Effector memory CD4-positive, alpha-beta T cell (primary cell): ENCODE measurements at regions not wholly inside any gene's neighbourhood (a gene's known extent, or its start where the extent isn't known, plus 50 kb on each side); places are given as distances from the start of the nearest gene placed in this dataset.
"Not testable (repeated sequence)": the region's sequence is repeated elsewhere in the genome, so short reads cannot be mapped to it uniquely, and the experiment has no call there.

ENCODE experiments used
- DNase-seq, 3 donors: peaks; one replicate each; pipeline ENCODE4 v3.0.0-alpha.2; 2020
- H3K27ac ChIP-seq: 2 replicates; pipeline ENCODE4 v1.7.0; 2013; ENCODE audit warnings: mild to moderate bottlenecking, low read length, moderate library complexity; ENCODE audit not compliant: insufficient read depth, poor library complexity, severe bottlenecking
- H3K27me3 ChIP-seq: replicated peaks from 2 replicates; pipeline ENCODE4 v1.7.0; 2013; ENCODE audit warnings: mild to moderate bottlenecking, low read length; ENCODE audit not compliant: insufficient read depth, control insufficient read depth, poor library complexity, severe bottlenecking
- H3K36me3 ChIP-seq: 2 replicates; pipeline ENCODE4 v1.7.0; 2013; ENCODE audit warnings: mild to moderate bottlenecking, low read length, moderate library complexity; ENCODE audit not compliant: control insufficient read depth, insufficient read depth
- H3K4me1 ChIP-seq: 2 replicates; pipeline ENCODE4 v1.7.0; 2013; ENCODE audit warnings: low read length, mild to moderate bottlenecking; ENCODE audit not compliant: control insufficient read depth, insufficient read depth, poor library complexity, severe bottlenecking
- H3K4me3 ChIP-seq: 2 replicates; pipeline ENCODE4 v1.7.0; 2013; ENCODE audit warnings: low read length, low read depth, mild to moderate bottlenecking; ENCODE audit not compliant: insufficient read depth, poor library complexity, severe bottlenecking
- H3K9me3 ChIP-seq: 2 replicates; pipeline ENCODE4 v1.7.0; 2013; ENCODE audit warnings: mild to moderate bottlenecking, low read length, moderate library complexity; ENCODE audit not compliant: control insufficient read depth

DNA sequence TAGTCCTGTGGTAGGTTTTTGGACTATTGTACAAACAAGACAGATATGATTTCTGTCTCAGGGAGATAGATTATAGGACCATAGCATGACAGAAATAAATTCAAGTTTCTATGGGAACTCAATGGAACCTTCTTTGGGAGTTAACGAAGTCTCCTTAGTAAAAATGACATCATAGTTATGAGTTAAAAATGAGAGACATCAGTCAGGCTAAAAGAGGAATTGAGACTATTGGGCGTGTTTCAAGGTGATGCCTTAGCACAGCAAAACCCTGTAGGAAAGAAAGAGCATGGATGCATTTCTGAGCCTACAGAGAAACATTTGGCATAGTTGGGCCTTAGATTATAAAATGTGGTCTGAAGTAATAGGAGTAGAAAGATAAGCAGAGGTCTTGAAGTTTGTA lies 1909.1 kb upstream of the PCDH7 start:
- H3K27me3 ChIP-seq, result no peaks in the 10 kb centered on the region
- H3K9me3 ChIP-seq, result no peaks in the 10 kb centered on the region
- no peak overlapping the region for H3K27ac ChIP-seq
- DNase-seq, result no peak
- no peaks in the 10 kb centered on the region for H3K4me1 ChIP-seq
- H3K4me3 ChIP-seq, result no peak overlapping the region
- H3K36me3 ChIP-seq, result no peaks in the 10 kb centered on the region

DNA sequence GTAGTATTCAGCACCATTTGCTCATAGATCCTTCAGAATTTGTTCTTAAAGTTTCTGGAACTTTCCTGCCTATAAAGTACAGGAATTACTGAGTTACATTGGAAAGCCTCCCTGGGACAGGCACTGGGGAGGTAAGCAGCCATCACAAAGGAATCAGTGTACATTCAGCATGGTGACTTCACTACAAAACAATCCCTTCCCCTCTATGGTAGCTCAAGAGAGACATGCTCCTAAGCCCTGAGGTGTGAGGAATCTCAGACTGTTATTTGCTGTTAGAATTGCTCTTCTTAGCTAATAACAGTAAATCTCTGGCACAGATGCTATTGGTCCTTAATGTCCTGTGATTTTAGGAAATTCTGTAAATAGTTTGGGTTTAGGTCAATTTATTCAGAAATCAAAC lies 1898.0 kb upstream of the PCDH7 start:
- no peak for DNase-seq
- H3K4me3 ChIP-seq, result no peak overlapping the region
- no peak overlapping the region for H3K27ac ChIP-seq
- H3K9me3 ChIP-seq, result no peaks in the 10 kb centered on the region
- no peaks in the 10 kb centered on the region for H3K27me3 ChIP-seq
- H3K4me1 ChIP-seq, result no peaks in the 10 kb centered on the region
- H3K36me3 ChIP-seq, result no peaks in the 10 kb centered on the region

DNA sequence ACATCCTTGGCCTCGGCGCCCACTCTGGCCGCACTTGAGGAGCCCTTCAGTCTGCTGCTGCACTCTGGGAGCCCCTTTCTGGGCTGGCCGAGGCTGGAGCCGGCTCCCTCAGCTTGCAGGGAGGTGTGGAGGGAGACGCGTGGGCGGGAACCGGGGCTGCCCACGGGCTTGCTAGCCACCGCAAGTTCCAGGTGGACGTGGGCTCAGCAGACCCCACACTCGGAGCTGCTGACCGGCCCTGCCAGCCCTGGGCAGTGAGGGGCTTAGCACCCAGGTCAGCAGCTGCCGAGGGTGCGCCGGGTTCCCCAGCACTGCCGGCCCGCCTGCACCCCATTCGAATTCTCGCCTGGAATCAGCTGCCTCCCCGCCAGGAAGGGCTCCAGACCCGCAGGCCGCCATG lies 1892.3 kb upstream of the PCDH7 start:
- Histone ChIP-seq H3K4me1 (no peaks in the 10 kb centered on the region), H3K4me3 (no peak overlapping the region), H3K36me3 (no peaks in the 10 kb centered on the region), H3K27me3 (no peaks in the 10 kb centered on the region), H3K27ac (no peak overlapping the region), H3K9me3 (no peaks in the 10 kb centered on the region)
- DNase-seq, result no peak

DNA sequence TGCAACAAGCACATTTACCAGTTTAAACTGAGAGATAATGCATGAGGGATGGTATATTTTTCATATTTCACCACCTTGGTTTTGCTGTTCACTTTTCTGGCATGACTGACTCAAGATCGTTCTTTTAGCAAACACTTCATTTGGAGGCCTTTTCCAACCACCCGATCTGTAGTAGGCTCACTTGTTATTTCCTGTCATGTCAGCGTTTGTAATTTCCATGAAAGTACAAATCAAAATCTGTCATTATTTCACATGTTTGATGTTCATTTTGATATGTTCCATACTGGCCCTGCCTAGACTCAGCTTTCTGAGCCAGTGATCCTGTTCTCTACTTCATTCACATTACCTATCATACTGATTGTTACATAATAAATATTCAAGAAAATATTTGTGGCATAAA lies 1888.3 kb upstream of the PCDH7 start:
- H3K4me1 ChIP-seq, result no peaks in the 10 kb centered on the region
- no peak overlapping the region for H3K27ac ChIP-seq
- H3K9me3 ChIP-seq, result no peaks in the 10 kb centered on the region
- no peak for DNase-seq
- no peaks in the 10 kb centered on the region for H3K36me3 ChIP-seq
- H3K4me3 ChIP-seq, result no peak overlapping the region
- no peaks in the 10 kb centered on the region for H3K27me3 ChIP-seq

DNA sequence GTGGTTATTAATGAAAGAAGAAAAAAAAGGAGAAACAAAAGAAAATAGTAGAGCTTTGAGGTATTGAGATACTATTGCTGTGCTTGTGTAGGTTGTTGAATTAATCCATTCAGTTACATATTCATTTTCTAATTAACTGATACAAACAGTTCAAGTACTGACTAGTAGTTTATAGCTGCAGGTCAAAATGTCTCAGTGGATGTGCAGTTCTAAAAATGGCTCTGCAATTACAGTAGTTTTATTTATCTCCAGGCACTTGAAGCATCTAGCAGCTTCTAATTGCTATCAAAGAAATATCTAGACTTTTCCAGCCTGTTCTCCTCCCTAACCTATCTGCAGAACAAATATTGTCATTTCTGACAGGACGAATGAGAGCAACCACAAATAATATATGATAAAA lies 1887.7 kb upstream of the PCDH7 start:
- H3K4me3 ChIP-seq, result no peak overlapping the region
- H3K9me3 ChIP-seq, result no peaks in the 10 kb centered on the region
- no peak for DNase-seq
- no peaks in the 10 kb centered on the region for H3K36me3 ChIP-seq
- H3K27me3 ChIP-seq, result no peaks in the 10 kb centered on the region
- H3K4me1 ChIP-seq, result no peaks in the 10 kb centered on the region
- H3K27ac ChIP-seq, result no peak overlapping the region

DNA sequence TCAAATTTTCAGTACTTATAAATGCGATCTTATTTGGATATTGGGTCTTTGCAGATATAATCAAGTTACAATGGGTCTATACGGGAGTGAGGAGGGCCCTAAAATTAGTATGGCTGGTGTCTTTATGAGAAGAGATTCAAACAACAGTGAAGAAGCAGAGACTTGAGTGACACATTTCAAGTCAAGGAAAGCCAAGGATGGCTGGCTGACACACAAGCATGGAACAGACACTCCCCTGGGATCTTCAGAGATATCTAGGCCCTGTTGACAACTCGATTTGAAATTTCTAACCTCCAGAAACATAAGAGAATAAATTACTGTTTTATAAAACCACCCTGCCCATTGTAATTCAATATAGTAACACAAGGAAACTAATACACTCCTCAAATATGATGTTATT lies 1886.0 kb upstream of the PCDH7 start:
- no peaks in the 10 kb centered on the region for H3K9me3 ChIP-seq
- H3K27ac ChIP-seq, result no peak overlapping the region
- H3K36me3 ChIP-seq, result no peaks in the 10 kb centered on the region
- no peak for DNase-seq
- H3K4me3 ChIP-seq, result no peak overlapping the region
- H3K4me1 ChIP-seq, result no peaks in the 10 kb centered on the region
- no peaks in the 10 kb centered on the region for H3K27me3 ChIP-seq

DNA sequence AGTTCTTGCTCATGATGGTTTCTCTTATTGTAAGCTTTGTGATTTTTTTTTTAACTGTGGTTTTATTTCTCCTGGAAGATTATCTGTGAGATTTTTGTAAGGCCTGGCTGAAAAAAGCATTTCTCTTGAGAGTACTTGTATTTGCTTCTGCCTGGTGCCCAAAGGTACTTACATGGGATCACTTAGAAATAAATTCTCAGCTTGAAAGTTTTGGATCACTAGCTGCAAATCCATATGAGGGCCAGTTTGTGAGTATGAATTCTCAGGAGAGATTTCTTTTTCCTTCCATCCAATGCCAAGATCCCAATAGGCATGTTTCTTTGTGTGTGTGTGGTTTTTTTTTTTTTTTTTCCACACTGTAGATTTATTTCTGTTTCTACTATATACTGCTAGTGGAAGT lies 1884.7 kb upstream of the PCDH7 start:
- H3K27me3 ChIP-seq, result no peaks in the 10 kb centered on the region
- no peaks in the 10 kb centered on the region for H3K4me1 ChIP-seq
- no peak for DNase-seq
- H3K36me3 ChIP-seq, result no peaks in the 10 kb centered on the region
- H3K9me3 ChIP-seq, result no peaks in the 10 kb centered on the region
- no peak overlapping the region for H3K27ac ChIP-seq
- no peak overlapping the region for H3K4me3 ChIP-seq

DNA sequence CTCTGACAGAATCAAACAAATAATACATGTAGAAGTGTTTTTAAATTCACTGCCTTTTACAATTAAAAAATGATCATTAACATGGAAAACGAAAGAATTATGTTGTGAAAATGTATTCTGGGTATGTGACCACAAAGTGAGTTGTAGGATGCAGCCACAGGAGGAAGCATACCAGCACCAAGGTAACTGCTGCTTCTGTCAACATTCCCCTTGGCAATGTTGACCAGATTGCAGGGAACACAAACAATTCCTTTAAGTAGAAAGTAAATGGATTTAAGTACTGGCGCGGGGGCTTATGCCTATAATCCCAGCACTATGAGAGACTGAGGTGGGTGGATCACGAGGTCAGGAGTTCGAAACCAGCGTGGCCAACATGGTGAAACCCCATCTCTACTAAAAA lies 1877.9 kb upstream of the PCDH7 start:
- DNase-seq, result no peak
- Histone ChIP-seq H3K27ac (no peak overlapping the region), H3K27me3 (no peaks in the 10 kb centered on the region), H3K9me3 (no peaks in the 10 kb centered on the region), H3K4me1 (no peaks in the 10 kb centered on the region), H3K36me3 (no peaks in the 10 kb centered on the region), H3K4me3 (no peak overlapping the region)

DNA sequence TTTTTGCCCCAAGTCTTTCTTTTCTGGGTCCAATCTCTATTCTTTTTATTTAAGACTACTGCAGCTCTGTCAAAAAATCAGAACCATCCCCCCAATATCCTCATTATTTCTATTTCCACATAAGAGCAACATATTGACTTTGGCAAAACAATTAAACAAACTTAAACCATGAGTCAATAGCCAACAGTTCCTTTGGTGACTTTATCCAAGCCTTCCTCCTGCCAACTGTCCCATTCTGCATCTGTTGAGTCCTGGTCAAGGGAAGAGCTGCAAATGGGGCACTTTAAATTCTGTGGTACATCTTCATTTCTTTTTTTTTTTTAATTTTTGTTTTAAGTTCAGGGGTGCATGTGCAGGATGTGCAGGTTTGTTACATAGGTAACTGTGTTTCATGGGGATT lies 1875.0 kb upstream of the PCDH7 start:
- Histone ChIP-seq H3K4me1 (no peaks in the 10 kb centered on the region), H3K36me3 (no peaks in the 10 kb centered on the region), H3K9me3 (no peaks in the 10 kb centered on the region), H3K27ac (no peak overlapping the region), H3K4me3 (no peak overlapping the region), H3K27me3 (no peaks in the 10 kb centered on the region)
- no peak for DNase-seq

DNA sequence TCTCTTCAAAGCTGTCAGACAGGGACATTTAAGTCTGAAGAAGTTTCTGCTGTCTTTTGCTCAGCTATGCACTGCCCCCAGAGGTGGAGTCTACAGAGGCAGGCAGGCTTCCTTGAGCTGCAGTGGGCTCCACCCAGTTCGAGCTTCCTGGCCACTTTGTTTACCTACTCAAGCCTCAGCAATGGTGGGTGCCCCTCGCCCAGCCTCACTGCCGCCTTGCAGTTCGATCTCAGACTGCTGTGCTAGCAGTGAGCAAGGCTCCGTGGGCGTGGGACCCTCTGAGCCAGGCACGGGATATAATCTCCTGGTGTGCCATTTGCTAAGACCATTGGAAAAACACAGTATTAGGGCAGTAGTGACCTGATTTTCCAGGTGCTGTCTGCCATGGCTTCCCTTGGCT lies 1863.1 kb upstream of the PCDH7 start:
- H3K36me3 ChIP-seq, H3K9me3 ChIP-seq, H3K4me3 ChIP-seq, DNase-seq, H3K27me3 ChIP-seq, H3K4me1 ChIP-seq, H3K27ac ChIP-seq: not testable (repeated sequence)

DNA sequence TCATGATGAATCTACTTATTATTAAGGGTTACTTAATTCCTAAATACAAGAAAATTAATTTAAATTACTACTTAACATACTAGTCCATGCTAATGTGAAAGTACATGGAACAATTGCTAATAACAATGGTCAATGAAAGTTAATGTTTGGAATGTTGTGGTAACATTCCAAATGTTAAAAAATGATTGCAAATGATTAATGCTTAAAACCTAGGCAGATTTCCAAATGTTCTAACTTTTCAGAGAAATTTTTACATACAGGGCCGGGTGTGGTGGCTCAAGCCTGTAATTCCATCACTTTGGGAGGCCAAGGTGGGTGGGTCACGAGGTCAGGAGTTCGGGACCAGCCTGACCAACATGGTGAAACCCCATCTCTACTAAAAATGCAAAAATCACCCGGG lies 1851.3 kb upstream of the PCDH7 start:
- no peaks in the 10 kb centered on the region for H3K9me3 ChIP-seq
- DNase-seq, result no peak
- no peaks in the 10 kb centered on the region for H3K4me1 ChIP-seq
- H3K27ac ChIP-seq, result no peak overlapping the region
- H3K36me3 ChIP-seq, result no peaks in the 10 kb centered on the region
- H3K4me3 ChIP-seq, result no peak overlapping the region
- H3K27me3 ChIP-seq, result no peaks in the 10 kb centered on the region
